SK-N-SH (cell line): ENCODE measurements at regions not wholly inside any gene's neighbourhood (a gene's known extent, or its start where the extent isn't known, plus 50 kb on each side); places are given as distances from the start of the nearest gene placed in this dataset.

ENCODE experiments used
- CTCF ChIP-seq: fragments of 200-600 bp; sonication (generic); IDR thresholded peaks from 2 replicates; pipeline ENCODE4 v1.6.1; 2017; ENCODE audit warnings: antibody characterized with exemption, mild to moderate bottlenecking, moderate library complexity
- FOXM1 ChIP-seq: IDR thresholded peaks from 2 replicates; pipeline ENCODE4 v1.4.0; 2012; ENCODE audit warnings: low read depth, mild to moderate bottlenecking
- GABPA ChIP-seq: IDR thresholded peaks from 2 replicates; pipeline ENCODE4 v1.4.0; 2012; ENCODE audit warnings: low read depth, mild to moderate bottlenecking
- GATA2 ChIP-seq: sonication (generic); formaldehyde crosslinking; IDR thresholded peaks from 2 replicates; pipeline ENCODE4 v1.5.0; 2020; ENCODE audit warnings: mild to moderate bottlenecking, missing genetic modification reagents
- IRF3 ChIP-seq: fragments of 150-350 bp; IDR thresholded peaks from 2 replicates; pipeline ENCODE4 v1.6.1; 2016; ENCODE audit warnings: mild to moderate bottlenecking, low read depth, low read length
- JUND ChIP-seq: IDR thresholded peaks from 2 replicates; pipeline ENCODE4 v1.4.0; 2012
- MAX ChIP-seq: IDR thresholded peaks from 2 replicates; pipeline ENCODE4 v1.4.0; 2012; ENCODE audit warnings: low read depth
- MEF2A ChIP-seq: IDR thresholded peaks from 2 replicates; pipeline ENCODE4 v1.4.0; 2012; ENCODE audit warnings: low read depth, borderline replicate concordance
- NFIC ChIP-seq: IDR thresholded peaks from 2 replicates; pipeline ENCODE4 v1.4.0; 2012; ENCODE audit warnings: borderline replicate concordance
- POLR2AphosphoS5 ChIP-seq: IDR thresholded peaks from 2 replicates; pipeline ENCODE4 v1.6.1; 2012; ENCODE audit warnings: low read depth, low read length
- RAD21 ChIP-seq: IDR thresholded peaks from 2 replicates; pipeline ENCODE4 v1.6.1; 2012; ENCODE audit warnings: mild to moderate bottlenecking, low read length
- TCF12 ChIP-seq: IDR thresholded peaks from 2 replicates; pipeline ENCODE4 v1.4.0; 2012
- YY1 ChIP-seq: IDR thresholded peaks from 2 replicates; pipeline ENCODE4 v1.4.0; 2012; ENCODE audit warnings: low read depth, mild to moderate bottlenecking

GRCh38 chr7:17075601-17076255 is 193.9 kb upstream of the AGR3 start:
- TF ChIP-seq CTCF = no peak
- TF ChIP-seq MAX = no peak
- TF ChIP-seq GATA2 = no peak
- TF ChIP-seq JUND = no peak
- TF ChIP-seq RAD21 = no peak
- no peak for TF ChIP-seq NFIC
- no peak for TF ChIP-seq GABPA
- no peak for TF ChIP-seq TCF12
- TF ChIP-seq IRF3 = no peak
- TF ChIP-seq FOXM1 = no peak
- TF ChIP-seq POLR2AphosphoS5 = no peak
- TF ChIP-seq YY1 = no peak
- TF ChIP-seq MEF2A = no peak
